LNCaP clone FGC (cell line): ENCODE measurements at regions not wholly inside any gene's neighbourhood (a gene's known extent, or its start where the extent isn't known, plus 50 kb on each side); places are given as distances from the start of the nearest gene placed in this dataset.

Experiments used
- DNase-seq: peaks from one replicate; pipeline ENCODE4 v3.0.0-alpha.2; 2011; ENCODE audit warnings: low read depth
- H3K4me3 ChIP-seq: 2 replicates; pipeline ENCODE4 v1.5.1; 2011; ENCODE audit warnings: mild to moderate bottlenecking, low read depth, low read length, control low read depth
- TF ChIP-seq, protein P1 (sequence below): IDR thresholded peaks from 2 replicates; pipeline ENCODE4 v1.5.1; 2012; ENCODE audit warnings: mild to moderate bottlenecking; ENCODE audit not compliant: control insufficient read depth, insufficient read depth; ENCODE audit errors: extremely low read depth

DNA sequence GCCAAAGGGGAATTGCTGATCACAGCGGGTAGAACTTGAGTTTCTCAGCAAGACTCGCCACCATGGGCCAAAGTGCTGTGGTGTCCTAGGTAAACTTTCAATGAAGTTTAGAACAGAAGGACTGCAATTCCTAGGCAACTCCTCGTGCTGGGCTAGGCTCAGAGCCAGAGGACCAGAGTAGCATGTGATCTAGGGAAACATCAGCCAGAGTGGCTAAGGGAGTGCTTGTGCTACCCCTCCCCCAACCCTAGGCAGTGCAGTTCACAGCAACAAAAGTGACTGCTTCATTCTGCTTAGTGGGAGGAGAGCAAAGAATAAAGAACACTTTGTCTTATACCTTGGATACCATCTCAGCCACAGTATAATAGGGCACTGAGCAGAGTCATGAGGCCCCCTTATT is 1658.6 kb upstream of the MIR17HG start:
- H3K4me3 ChIP-seq = no peak overlapping the region
- no peak for DNase-seq
- TF ChIP-seq, protein P1, sequence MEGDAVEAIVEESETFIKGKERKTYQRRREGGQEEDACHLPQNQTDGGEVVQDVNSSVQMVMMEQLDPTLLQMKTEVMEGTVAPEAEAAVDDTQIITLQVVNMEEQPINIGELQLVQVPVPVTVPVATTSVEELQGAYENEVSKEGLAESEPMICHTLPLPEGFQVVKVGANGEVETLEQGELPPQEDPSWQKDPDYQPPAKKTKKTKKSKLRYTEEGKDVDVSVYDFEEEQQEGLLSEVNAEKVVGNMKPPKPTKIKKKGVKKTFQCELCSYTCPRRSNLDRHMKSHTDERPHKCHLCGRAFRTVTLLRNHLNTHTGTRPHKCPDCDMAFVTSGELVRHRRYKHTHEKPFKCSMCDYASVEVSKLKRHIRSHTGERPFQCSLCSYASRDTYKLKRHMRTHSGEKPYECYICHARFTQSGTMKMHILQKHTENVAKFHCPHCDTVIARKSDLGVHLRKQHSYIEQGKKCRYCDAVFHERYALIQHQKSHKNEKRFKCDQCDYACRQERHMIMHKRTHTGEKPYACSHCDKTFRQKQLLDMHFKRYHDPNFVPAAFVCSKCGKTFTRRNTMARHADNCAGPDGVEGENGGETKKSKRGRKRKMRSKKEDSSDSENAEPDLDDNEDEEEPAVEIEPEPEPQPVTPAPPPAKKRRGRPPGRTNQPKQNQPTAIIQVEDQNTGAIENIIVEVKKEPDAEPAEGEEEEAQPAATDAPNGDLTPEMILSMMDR = no peak

DNA sequence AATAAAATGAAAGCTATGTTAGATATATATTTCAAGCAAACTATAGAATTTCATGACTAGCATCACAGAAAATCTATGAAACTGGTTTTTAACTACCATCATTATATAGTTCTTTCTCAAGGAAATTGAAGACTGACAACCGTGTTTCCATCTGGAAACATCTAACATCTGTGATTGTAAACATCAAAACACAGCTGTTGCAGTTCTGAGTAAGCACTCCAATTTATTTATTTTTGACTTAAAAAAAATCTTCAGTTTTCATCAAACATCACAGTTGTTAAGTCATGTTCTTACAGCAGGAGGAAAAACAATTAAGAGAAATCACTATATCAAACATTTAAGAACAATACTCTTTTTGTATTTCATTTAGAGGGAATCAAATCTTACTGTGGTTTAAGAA is 1653.0 kb upstream of the MIR17HG start:
- DNase-seq = no peak
- H3K4me3 ChIP-seq = no peak overlapping the region
- TF ChIP-seq, protein P1 = no peak

DNA sequence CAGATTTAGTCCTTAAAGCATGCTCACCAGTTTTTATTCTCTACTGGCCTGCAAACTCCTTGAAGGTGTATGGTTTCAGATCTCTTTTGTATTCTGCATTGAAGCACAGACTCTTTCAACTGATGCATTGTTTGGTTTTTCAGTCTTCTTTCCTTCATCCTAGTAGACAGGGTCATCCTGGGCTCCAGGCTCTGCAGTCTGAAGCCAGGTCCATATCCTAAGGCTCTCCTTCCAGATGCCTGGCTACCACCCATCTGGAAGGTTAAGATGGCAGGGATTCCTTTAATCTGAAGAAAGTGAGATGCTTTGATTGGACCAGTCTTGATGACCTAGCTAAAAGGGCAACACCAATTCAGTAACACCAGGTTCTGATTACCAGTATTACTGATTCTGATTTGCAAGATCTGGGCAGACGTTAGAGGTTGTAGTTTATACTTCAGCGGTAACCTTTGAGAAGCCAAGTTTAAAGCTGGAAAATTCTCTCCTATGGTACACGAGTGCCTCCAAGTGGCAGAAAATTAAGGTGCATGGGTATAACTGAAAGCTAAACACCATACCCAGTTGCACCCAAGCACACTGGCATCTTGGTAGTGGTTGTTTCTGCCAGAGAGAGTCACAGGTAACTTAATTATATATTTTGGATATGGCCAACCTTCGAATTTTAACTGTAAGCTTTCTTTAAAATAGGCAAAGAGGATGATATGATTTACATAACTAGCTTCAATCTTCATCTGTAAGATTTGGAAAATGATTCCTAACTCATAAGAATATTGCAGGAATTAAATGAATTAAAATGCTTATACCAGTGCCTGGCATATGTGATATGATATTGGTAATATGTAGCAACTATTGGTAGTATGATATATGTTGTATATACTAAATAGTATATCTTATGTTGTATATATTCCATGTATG is 1651.9 kb upstream of the MIR17HG start:
- H3K4me3 ChIP-seq = no peak overlapping the region
- TF ChIP-seq, protein P1 = peak; percentile 76
- no peak for DNase-seq

DNA sequence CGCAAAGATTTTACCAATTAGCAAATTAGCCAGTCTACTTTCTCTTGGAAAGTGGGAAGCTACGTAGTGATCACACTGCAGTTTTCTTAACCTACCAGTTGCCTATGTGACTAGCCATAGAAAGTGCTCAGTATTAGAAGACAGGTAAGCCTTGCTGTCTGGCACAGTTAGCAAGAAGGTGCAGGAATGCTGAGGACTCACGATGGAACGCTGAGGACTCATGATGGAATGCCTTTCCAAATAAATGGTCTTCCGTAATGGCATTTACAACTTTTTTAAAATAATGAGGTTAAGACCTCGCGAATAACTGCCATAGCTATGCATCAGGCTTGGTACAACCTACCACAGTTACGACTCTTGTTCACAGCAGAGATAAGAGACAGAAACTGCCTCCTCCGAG is 1645.6 kb upstream of the MIR17HG start:
- no peak for DNase-seq
- no peak overlapping the region for H3K4me3 ChIP-seq
- TF ChIP-seq, protein P1 = no peak

DNA sequence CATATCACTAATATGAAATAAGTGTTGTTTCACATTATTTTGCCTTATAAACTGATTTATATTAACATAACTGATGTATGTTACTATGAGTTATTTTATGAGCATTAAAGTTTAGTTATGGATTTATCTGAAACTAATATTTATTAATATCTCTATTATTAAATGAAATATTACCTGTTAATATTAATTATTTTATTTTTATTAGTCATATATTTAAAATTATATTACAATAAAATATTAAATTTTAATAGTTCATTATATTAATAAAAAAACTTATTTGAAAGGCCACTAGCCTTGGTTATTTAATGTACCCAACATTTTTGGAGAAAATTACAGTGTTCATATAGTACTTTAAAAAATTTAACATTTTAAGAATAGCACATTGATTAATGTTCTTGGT is 1643.4 kb upstream of the MIR17HG start:
- DNase-seq = no peak
- H3K4me3 ChIP-seq = no peak overlapping the region
- TF ChIP-seq, protein P1 = no peak

DNA sequence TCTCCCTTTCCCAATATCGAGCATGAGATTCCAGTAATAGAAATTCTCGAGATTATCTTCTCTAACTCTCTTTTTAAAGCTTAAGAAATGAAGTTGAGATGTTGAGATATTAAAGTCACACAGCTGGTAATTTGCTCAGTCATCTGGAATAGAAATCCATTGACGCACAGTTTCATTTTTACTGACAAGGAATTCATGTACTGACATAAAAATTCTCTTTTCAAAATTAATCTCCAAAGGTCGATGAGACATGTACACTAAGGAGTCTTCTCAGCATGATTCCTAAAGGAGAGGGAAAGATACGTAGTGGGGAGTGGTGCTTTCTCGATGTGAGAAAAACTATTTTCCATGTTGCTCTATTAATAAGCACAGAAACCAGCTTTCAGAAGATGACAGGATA is 1639.5 kb upstream of the MIR17HG start:
- H3K4me3 ChIP-seq = no peak overlapping the region
- TF ChIP-seq, protein P1 = no peak
- no peak for DNase-seq

DNA sequence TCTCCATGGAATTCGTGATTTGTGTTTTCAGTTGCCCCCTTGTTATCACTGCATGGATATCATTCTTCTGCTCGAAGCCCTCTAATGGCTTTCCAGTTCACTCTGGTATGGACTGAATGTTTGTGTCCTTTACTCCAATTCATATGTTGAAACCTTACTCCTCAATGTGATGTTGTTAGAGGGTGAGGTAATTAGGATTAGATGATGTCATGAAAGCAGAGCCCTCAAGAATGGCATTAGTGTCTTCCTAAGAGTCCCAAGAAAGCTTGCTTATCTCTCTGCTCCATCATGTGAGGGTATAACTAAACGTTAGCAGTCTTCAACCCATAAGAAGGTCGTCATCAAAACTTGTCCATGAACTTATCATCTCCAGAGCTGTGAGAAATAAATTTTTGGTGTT is 1626.3 kb upstream of the MIR17HG start:
- DNase-seq = no peak
- TF ChIP-seq, protein P1 = no peak
- no peak overlapping the region for H3K4me3 ChIP-seq
